WTC11 (cell line): ENCODE measurements at regions not wholly inside any gene's neighbourhood (a gene's known extent, or its start where the extent isn't known, plus 50 kb on each side); places are given as distances from the start of the nearest gene placed in this dataset.

Experiments
- ATAC-seq: fragments of 200-7000 bp; cut with Tn5 transposase; 2 replicates; pipeline ENCODE4 v1.10.0; 2021; ENCODE audit warnings: mild to moderate bottlenecking, moderate library complexity
- CTCF ChIA-PET: fragments of 300-600 bp; sonication (Branson Sonifier 250); formaldehyde crosslinking; loops from one replicate; lab custom pipeline; 2021; ENCODE audit warnings: antibody characterized with exemption; lab: Charles Lee
- POLR2A ChIA-PET: fragments of 350-600 bp; sonication (Branson Sonifier 250); formaldehyde crosslinking; loops from one replicate; lab custom pipeline; 2021; ENCODE audit warnings: antibody characterized with exemption; lab: Charles Lee
- DNase-seq: peaks from one replicate; pipeline ENCODE4 v3.0.0; 2021; ENCODE audit warnings: low spot score
- H3K27ac Mint-ChIP-seq: 2 replicates; pipeline ENCODE4 v1.8.0; 2021; ENCODE audit warnings: mixed read lengths
- H3K27me3 Mint-ChIP-seq: 2 replicates; pipeline ENCODE4 v1.8.0; 2021; ENCODE audit warnings: low read depth, mild to moderate bottlenecking, moderate library complexity, mixed read lengths
- H3K36me3 Mint-ChIP-seq: 2 replicates; pipeline ENCODE4 v1.8.0; 2021; ENCODE audit warnings: mixed read lengths
- H3K4me1 Mint-ChIP-seq: 2 replicates; pipeline ENCODE4 v1.8.0; 2022; ENCODE audit warnings: mixed read lengths
- H3K4me3 Mint-ChIP-seq: 2 replicates; pipeline ENCODE4 v1.8.0; 2021; ENCODE audit warnings: mild to moderate bottlenecking, moderate library complexity, mixed read lengths
- H3K9me3 Mint-ChIP-seq: 2 replicates; pipeline ENCODE4 v1.8.0; 2021; ENCODE audit warnings: mixed read lengths
- ELF4 ChIP-seq: sonication (generic); formaldehyde crosslinking; IDR thresholded peaks from 2 replicates; pipeline ENCODE4 v1.8.1; 2022; ENCODE audit warnings: low read depth, mild to moderate bottlenecking, moderate library complexity, missing genetic modification reagents
- EMX1 ChIP-seq: fragments of 250-450 bp; sonication (Bioruptor Pico); IDR thresholded peaks from 2 replicates; pipeline ENCODE4 v1.8.0; 2021; ENCODE audit warnings: mild to moderate bottlenecking
- ESRRA ChIP-seq: sonication (generic); formaldehyde crosslinking; IDR thresholded peaks from 2 replicates; pipeline ENCODE4 v1.8.1; 2022; ENCODE audit warnings: mild to moderate bottlenecking, missing genetic modification reagents, borderline replicate concordance
- FOXP1 ChIP-seq: sonication (generic); formaldehyde crosslinking; IDR thresholded peaks from 2 replicates; pipeline ENCODE4 v1.8.0; 2022; ENCODE audit warnings: missing genetic modification reagents, mild to moderate bottlenecking, moderate library complexity, borderline replicate concordance
- IRF2 ChIP-seq: sonication (generic); formaldehyde crosslinking; IDR thresholded peaks from 2 replicates; pipeline ENCODE4 v1.8.0; 2022; ENCODE audit warnings: low read depth, missing genetic modification reagents, borderline replicate concordance
- JAZF1 ChIP-seq: fragments of 250-450 bp; sonication (Bioruptor Pico); IDR thresholded peaks from 2 replicates; pipeline ENCODE4 v1.9.0; 2021; ENCODE audit warnings: moderate library complexity, mild to moderate bottlenecking, inconsistent platforms
- MYBL2 ChIP-seq: sonication (generic); formaldehyde crosslinking; IDR thresholded peaks from 2 replicates; pipeline ENCODE4 v1.8.1; 2023; ENCODE audit warnings: mild to moderate bottlenecking, moderate library complexity, missing genetic modification reagents
- NR3C1 ChIP-seq: sonication (generic); formaldehyde crosslinking; conservative IDR thresholded peaks from 2 replicates; pipeline ENCODE4 v1.8.1; 2023; ENCODE audit warnings: low read depth, mild to moderate bottlenecking, missing genetic modification reagents
- PRRX2 ChIP-seq: fragments of 250-450 bp; sonication (Bioruptor Pico); IDR thresholded peaks from 2 replicates; pipeline ENCODE4 v1.8.0; 2021; ENCODE audit warnings: mild to moderate bottlenecking
- SOX15 ChIP-seq: fragments of 250-450 bp; sonication (Bioruptor Pico); IDR thresholded peaks from 2 replicates; pipeline ENCODE4 v1.9.0; 2021; ENCODE audit warnings: mild to moderate bottlenecking
- TEAD4 ChIP-seq: sonication (generic); formaldehyde crosslinking; IDR thresholded peaks from 2 replicates; pipeline ENCODE4 v1.8.0; 2022; ENCODE audit warnings: mild to moderate bottlenecking, missing genetic modification reagents
- ZBTB21 ChIP-seq: sonication (generic); formaldehyde crosslinking; IDR thresholded peaks from 2 replicates; pipeline ENCODE4 v1.8.1; 2023; ENCODE audit warnings: mild to moderate bottlenecking, missing genetic modification reagents, borderline replicate concordance
- ZNF232 ChIP-seq: sonication (generic); formaldehyde crosslinking; IDR thresholded peaks from 2 replicates; pipeline ENCODE4 v1.8.0; 2022; ENCODE audit warnings: mild to moderate bottlenecking, missing genetic modification reagents
- ZNF396 ChIP-seq: fragments of 250-450 bp; sonication (Bioruptor Pico); IDR thresholded peaks from 2 replicates; pipeline ENCODE4 v1.8.0; 2021; ENCODE audit warnings: mild to moderate bottlenecking, moderate library complexity, borderline replicate concordance
- TF ChIP-seq, protein P1 (sequence below): sonication (generic); formaldehyde crosslinking; IDR thresholded peaks from 2 replicates; pipeline ENCODE4 v1.8.1; 2023; ENCODE audit warnings: mild to moderate bottlenecking, missing genetic modification reagents, borderline replicate concordance
- TF ChIP-seq, protein P2 (sequence below): sonication (generic); formaldehyde crosslinking; IDR thresholded peaks from 2 replicates; pipeline ENCODE4 v1.8.1; 2023; ENCODE audit warnings: mild to moderate bottlenecking, missing genetic modification reagents
- TF ChIP-seq, protein P3 (sequence below): fragments of 250-450 bp; sonication (Bioruptor Pico); IDR thresholded peaks from 2 replicates; pipeline ENCODE4 v1.9.0; 2021; ENCODE audit warnings: mild to moderate bottlenecking
- TF ChIP-seq, protein P4 (sequence below): sonication (generic); formaldehyde crosslinking; IDR thresholded peaks from 2 replicates; pipeline ENCODE4 v1.8.0; 2022; ENCODE audit warnings: missing genetic modification reagents
- TF ChIP-seq, protein P5 (sequence below): sonication (generic); formaldehyde crosslinking; IDR thresholded peaks from 2 replicates; pipeline ENCODE4 v1.8.1; 2022; ENCODE audit warnings: low read depth, mild to moderate bottlenecking, moderate library complexity, missing genetic modification reagents, borderline replicate concordance
- TF ChIP-seq, protein P6 (sequence below): sonication (generic); formaldehyde crosslinking; IDR thresholded peaks from 2 replicates; pipeline ENCODE4 v1.8.1; 2022; ENCODE audit warnings: mild to moderate bottlenecking, missing genetic modification reagents, moderate library complexity, borderline replicate concordance
- TF ChIP-seq, protein P7 (sequence below): sonication (generic); formaldehyde crosslinking; IDR thresholded peaks from 2 replicates; pipeline ENCODE4 v1.8.1; 2022; ENCODE audit warnings: low read depth, missing genetic modification reagents, borderline replicate concordance

DNA sequence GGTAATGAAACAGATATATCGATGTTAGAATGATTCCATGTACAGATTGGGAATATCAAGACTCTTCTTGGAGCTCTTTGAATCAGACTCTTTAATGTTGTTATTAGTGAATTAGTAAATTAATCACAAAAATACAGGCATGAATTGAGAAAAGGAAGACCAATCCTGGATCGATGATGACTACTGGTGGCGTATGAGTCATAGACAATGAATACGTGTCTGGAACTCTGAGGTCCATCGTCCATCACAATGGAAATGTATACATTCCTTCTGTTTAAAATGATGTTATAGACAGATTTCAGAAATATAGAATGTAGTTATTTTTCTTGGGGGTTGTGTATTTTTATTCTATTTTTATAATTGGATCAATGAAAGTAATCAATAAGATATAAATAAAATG is 80.2 kb upstream of the RTL1 start (continued):
- no peak for TF ChIP-seq ESRRA
- TF ChIP-seq, protein P1, sequence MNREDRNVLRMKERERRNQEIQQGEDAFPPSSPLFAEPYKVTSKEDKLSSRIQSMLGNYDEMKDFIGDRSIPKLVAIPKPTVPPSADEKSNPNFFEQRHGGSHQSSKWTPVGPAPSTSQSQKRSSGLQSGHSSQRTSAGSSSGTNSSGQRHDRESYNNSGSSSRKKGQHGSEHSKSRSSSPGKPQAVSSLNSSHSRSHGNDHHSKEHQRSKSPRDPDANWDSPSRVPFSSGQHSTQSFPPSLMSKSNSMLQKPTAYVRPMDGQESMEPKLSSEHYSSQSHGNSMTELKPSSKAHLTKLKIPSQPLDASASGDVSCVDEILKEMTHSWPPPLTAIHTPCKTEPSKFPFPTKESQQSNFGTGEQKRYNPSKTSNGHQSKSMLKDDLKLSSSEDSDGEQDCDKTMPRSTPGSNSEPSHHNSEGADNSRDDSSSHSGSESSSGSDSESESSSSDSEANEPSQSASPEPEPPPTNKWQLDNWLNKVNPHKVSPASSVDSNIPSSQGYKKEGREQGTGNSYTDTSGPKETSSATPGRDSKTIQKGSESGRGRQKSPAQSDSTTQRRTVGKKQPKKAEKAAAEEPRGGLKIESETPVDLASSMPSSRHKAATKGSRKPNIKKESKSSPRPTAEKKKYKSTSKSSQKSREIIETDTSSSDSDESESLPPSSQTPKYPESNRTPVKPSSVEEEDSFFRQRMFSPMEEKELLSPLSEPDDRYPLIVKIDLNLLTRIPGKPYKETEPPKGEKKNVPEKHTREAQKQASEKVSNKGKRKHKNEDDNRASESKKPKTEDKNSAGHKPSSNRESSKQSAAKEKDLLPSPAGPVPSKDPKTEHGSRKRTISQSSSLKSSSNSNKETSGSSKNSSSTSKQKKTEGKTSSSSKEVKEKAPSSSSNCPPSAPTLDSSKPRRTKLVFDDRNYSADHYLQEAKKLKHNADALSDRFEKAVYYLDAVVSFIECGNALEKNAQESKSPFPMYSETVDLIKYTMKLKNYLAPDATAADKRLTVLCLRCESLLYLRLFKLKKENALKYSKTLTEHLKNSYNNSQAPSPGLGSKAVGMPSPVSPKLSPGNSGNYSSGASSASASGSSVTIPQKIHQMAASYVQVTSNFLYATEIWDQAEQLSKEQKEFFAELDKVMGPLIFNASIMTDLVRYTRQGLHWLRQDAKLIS (CRISPR knock-in tag): no peak
- TF ChIP-seq, protein P2, sequence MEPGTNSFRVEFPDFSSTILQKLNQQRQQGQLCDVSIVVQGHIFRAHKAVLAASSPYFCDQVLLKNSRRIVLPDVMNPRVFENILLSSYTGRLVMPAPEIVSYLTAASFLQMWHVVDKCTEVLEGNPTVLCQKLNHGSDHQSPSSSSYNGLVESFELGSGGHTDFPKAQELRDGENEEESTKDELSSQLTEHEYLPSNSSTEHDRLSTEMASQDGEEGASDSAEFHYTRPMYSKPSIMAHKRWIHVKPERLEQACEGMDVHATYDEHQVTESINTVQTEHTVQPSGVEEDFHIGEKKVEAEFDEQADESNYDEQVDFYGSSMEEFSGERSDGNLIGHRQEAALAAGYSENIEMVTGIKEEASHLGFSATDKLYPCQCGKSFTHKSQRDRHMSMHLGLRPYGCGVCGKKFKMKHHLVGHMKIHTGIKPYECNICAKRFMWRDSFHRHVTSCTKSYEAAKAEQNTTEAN (CRISPR knock-in tag): no peak
- TF ChIP-seq TEAD4 (CRISPR knock-in tag): no peak
- no peak for TF ChIP-seq EMX1 (CRISPR knock-in tag)
- no peak for TF ChIP-seq ZNF232 (CRISPR knock-in tag)
- no peak for TF ChIP-seq ZBTB21 (CRISPR knock-in tag)
- TF ChIP-seq, all 79 proteins: peak for 0

DNA sequence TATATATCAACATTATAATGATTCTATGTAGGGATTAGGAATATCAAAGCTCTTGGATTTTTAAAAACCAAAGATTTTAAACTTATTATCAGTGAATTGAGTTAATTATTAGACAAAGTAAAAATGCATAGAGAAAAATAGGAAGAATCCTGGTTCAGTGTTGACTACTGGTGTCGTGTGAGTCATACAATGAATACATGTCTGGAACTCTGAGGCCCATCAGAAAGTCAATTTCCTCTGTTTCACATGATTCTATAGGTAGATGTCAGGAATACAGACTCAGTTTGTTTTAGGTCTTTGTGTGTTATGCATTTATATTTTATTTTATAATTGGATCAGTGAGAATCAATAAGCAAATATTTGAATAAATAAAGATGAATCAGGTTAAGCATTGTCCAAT is 84.5 kb upstream of the RTL1 start:
- CTCF ChIA-PET: no interaction called here
- H3K27me3 Mint-ChIP-seq: no peaks in the 10 kb centered on the region; the same call in 1 of the 2 replicates
- H3K36me3 Mint-ChIP-seq: peaks cover 25% of the 10 kb centered on the region
- H3K4me3 Mint-ChIP-seq: no peak overlapping the region
- ATAC-seq (no peak), DNase-seq (no peak)
- H3K4me1 Mint-ChIP-seq: no peaks in the 10 kb centered on the region
- no peaks in the 10 kb centered on the region for H3K9me3 Mint-ChIP-seq
- POLR2A ChIA-PET: no interaction called here
- no peak for TF ChIP-seq JAZF1 (CRISPR knock-in tag)
- TF ChIP-seq SOX15 (CRISPR knock-in tag): no peak
- H3K27ac Mint-ChIP-seq: no peak overlapping the region

DNA sequence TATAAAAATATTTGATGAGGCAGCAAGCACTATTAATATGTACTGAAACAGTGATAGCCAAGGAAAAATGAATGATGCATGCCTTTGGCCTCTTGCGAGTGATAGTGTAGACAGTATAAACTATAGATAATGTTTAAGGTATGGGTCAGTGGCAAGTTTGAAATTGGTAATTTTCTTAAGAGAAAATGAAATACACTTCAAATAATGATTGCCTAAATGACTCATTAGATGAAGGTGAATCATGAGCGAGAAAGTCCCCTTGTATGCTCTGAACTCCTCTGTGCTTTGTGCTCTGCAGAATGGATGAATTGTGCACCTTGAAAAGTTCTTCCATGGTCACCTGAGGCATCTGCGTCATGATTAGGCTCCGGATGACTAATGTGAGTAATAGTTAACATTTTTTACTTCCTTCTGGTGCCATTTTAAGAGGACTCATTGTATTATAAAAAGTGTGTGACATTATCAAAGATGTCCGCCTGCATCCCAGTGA is 84.9 kb upstream of the RTL1 start:
- no peak for ATAC-seq
- no peak overlapping the region for H3K27ac Mint-ChIP-seq
- ChIA-PET POLR2A (no interaction called here), CTCF (no interaction called here)
- no peak overlapping the region for H3K4me3 Mint-ChIP-seq
- H3K36me3 Mint-ChIP-seq: peaks cover 27% of the 10 kb centered on the region
- H3K27me3 Mint-ChIP-seq: no peaks in the 10 kb centered on the region; the same call in 1 of the 2 replicates
- H3K4me1 Mint-ChIP-seq: no peaks in the 10 kb centered on the region
- no peak for DNase-seq
- no peaks in the 10 kb centered on the region for H3K9me3 Mint-ChIP-seq
- no peak for TF ChIP-seq ELF4 (CRISPR knock-in tag)
- TF ChIP-seq, protein P3, sequence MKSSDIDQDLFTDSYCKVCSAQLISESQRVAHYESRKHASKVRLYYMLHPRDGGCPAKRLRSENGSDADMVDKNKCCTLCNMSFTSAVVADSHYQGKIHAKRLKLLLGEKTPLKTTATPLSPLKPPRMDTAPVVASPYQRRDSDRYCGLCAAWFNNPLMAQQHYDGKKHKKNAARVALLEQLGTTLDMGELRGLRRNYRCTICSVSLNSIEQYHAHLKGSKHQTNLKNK (CRISPR knock-in tag): no peak
- no peak for TF ChIP-seq MYBL2 (CRISPR knock-in tag)
- TF ChIP-seq IRF2 (CRISPR knock-in tag): no peak
- no peak for TF ChIP-seq ZNF396 (CRISPR knock-in tag)
- TF ChIP-seq ESRRA: no peak
- no peak for TF ChIP-seq FOXP1 (CRISPR knock-in tag)
- TF ChIP-seq, protein P4, sequence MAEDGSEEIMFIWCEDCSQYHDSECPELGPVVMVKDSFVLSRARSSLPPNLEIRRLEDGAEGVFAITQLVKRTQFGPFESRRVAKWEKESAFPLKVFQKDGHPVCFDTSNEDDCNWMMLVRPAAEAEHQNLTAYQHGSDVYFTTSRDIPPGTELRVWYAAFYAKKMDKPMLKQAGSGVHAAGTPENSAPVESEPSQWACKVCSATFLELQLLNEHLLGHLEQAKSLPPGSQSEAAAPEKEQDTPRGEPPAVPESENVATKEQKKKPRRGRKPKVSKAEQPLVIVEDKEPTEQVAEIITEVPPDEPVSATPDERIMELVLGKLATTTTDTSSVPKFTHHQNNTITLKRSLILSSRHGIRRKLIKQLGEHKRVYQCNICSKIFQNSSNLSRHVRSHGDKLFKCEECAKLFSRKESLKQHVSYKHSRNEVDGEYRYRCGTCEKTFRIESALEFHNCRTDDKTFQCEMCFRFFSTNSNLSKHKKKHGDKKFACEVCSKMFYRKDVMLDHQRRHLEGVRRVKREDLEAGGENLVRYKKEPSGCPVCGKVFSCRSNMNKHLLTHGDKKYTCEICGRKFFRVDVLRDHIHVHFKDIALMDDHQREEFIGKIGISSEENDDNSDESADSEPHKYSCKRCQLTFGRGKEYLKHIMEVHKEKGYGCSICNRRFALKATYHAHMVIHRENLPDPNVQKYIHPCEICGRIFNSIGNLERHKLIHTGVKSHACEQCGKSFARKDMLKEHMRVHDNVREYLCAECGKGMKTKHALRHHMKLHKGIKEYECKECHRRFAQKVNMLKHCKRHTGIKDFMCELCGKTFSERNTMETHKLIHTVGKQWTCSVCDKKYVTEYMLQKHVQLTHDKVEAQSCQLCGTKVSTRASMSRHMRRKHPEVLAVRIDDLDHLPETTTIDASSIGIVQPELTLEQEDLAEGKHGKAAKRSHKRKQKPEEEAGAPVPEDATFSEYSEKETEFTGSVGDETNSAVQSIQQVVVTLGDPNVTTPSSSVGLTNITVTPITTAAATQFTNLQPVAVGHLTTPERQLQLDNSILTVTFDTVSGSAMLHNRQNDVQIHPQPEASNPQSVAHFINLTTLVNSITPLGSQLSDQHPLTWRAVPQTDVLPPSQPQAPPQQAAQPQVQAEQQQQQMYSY (CRISPR knock-in tag): no peak
- TF ChIP-seq, protein P5, sequence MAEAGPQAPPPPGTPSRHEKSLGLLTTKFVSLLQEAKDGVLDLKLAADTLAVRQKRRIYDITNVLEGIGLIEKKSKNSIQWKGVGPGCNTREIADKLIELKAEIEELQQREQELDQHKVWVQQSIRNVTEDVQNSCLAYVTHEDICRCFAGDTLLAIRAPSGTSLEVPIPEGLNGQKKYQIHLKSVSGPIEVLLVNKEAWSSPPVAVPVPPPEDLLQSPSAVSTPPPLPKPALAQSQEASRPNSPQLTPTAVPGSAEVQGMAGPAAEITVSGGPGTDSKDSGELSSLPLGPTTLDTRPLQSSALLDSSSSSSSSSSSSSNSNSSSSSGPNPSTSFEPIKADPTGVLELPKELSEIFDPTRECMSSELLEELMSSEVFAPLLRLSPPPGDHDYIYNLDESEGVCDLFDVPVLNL (CRISPR knock-in tag): no peak
- no peak for TF ChIP-seq NR3C1 (CRISPR knock-in tag)
- TF ChIP-seq, protein P6, sequence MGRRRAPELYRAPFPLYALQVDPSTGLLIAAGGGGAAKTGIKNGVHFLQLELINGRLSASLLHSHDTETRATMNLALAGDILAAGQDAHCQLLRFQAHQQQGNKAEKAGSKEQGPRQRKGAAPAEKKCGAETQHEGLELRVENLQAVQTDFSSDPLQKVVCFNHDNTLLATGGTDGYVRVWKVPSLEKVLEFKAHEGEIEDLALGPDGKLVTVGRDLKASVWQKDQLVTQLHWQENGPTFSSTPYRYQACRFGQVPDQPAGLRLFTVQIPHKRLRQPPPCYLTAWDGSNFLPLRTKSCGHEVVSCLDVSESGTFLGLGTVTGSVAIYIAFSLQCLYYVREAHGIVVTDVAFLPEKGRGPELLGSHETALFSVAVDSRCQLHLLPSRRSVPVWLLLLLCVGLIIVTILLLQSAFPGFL (CRISPR knock-in tag): no peak
- TF ChIP-seq PRRX2 (CRISPR knock-in tag): no peak
- TF ChIP-seq, protein P7, sequence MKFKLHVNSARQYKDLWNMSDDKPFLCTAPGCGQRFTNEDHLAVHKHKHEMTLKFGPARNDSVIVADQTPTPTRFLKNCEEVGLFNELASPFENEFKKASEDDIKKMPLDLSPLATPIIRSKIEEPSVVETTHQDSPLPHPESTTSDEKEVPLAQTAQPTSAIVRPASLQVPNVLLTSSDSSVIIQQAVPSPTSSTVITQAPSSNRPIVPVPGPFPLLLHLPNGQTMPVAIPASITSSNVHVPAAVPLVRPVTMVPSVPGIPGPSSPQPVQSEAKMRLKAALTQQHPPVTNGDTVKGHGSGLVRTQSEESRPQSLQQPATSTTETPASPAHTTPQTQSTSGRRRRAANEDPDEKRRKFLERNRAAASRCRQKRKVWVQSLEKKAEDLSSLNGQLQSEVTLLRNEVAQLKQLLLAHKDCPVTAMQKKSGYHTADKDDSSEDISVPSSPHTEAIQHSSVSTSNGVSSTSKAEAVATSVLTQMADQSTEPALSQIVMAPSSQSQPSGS (CRISPR knock-in tag): no peak
- no peak for TF ChIP-seq ZNF232 (CRISPR knock-in tag)
